Lower leg skin (tissue), 4 donors: ENCODE measurements at regions not wholly inside any gene's neighbourhood (a gene's known extent, or its start where the extent isn't known, plus 50 kb on each side); places are given as distances from the start of the nearest gene placed in this dataset.

Source experiments
- DNase-seq, 2 donors: peaks; one replicate each; pipeline ENCODE4 v3.0.0-alpha.2; 2019; ENCODE audit warnings: low spot score in 2 of 2
- H3K4me3 ChIP-seq: fragments of 200-600 bp; sonication (generic); 2 replicates; pipeline ENCODE4 v1.5.1; 2017; ENCODE audit warnings: mild to moderate bottlenecking, low read depth; ENCODE audit not compliant: poor library complexity, severe bottlenecking
- CTCF ChIP-seq, 3 donors: fragments of 450-650 bp; IDR thresholded peaks; one replicate each; pipeline ENCODE4 v1.5.1; 2016; ENCODE audit warnings: antibody characterized with exemption in 3 of 3, mild to moderate bottlenecking in 3 of 3, moderate library complexity in 2 of 3
- POLR2A ChIP-seq, 2 donors: fragments of 450-650 bp; IDR thresholded peaks; one replicate each; pipeline ENCODE4 v1.6.1; 2016 to 2017; ENCODE audit warnings: antibody characterized with exemption in 2 of 2, mild to moderate bottlenecking in 1 of 2, moderate library complexity in 1 of 2
- WGBS, 2 donors: methylation state at CpG; one replicate each; pipeline ENCODE4 v1.1.5; 2018; 5-methylcytosine and 5-hydroxymethylcytosine counted together
- intact Hi-C: fragments of 100-400 bp; cut with DNase I; formaldehyde crosslinking; loops from one replicate; pipeline ENCODE4 v1.15.0; 2023; ENCODE audit warnings: low total_unique reads

GRCh38 chr7:16026253-16027020 is 340.0 kb upstream of the MEOX2 start:
- TF ChIP-seq CTCF (IDR thresholded peaks at IDR 0.05) (no peak), POLR2A (IDR thresholded peaks at IDR 0.05) (no peak)
- intact Hi-C loops = no loop called here
- no peak for DNase-seq
- WGBS, 2 donors = 48 to 59% methylated on average over 10 of the region's 10 CpGs
- no peak overlapping the region for H3K4me3 ChIP-seq

- WGBS, 2 donors = 33 to 53% methylated on average over 1 of the region's 1 CpG
- intact Hi-C loops = no loop called here
- no peak overlapping the region for H3K4me3 ChIP-seq
- DNase-seq = no peak
- no peak for TF ChIP-seq POLR2A (IDR thresholded peaks at IDR 0.05)
- no peak for TF ChIP-seq CTCF (IDR thresholded peaks at IDR 0.05)
These were observed 339.2 kb upstream of the MEOX2 start for GRCh38 chr7:16025696-16026095.

GRCh38 chr7:16023503-16023902 is 337.0 kb upstream of the MEOX2 start:
- TF ChIP-seq CTCF (IDR thresholded peaks at IDR 0.05) (no peak), POLR2A (IDR thresholded peaks at IDR 0.05) (no peak)
- no peak for DNase-seq
- intact Hi-C loops = no loop called here
- H3K4me3 ChIP-seq = no peak overlapping the region
- WGBS, 2 donors = 79 to 85% methylated on average over 3 of the region's 3 CpGs

- no peak for TF ChIP-seq CTCF (IDR thresholded peaks at IDR 0.05)
- TF ChIP-seq POLR2A (IDR thresholded peaks at IDR 0.05) = no peak
- WGBS, 2 donors = 74 to 77% methylated on average over 2 of the region's 2 CpGs
These were observed 336.6 kb upstream of the MEOX2 start for GRCh38 chr7:16023046-16023445.

GRCh38 chr7:16021851-16022250 is 335.4 kb upstream of the MEOX2 start:
- TF ChIP-seq POLR2A (IDR thresholded peaks at IDR 0.05) (no peak), CTCF (IDR thresholded peaks at IDR 0.05) (no peak)
- no peak for DNase-seq
- 63 to 70% methylated on average over 1 of the region's 1 CpG for WGBS, 2 donors
- intact Hi-C loops = no loop called here
- no peak overlapping the region for H3K4me3 ChIP-seq

More at GRCh38 chr7:16023046-16023445, 336.6 kb upstream of the MEOX2 start:
- no peak overlapping the region for H3K4me3 ChIP-seq
- DNase-seq = no peak
- intact Hi-C loops = no loop called here

GRCh38 chr7:16015981-16016380 is 329.5 kb upstream of the MEOX2 start:
- TF ChIP-seq POLR2A (IDR thresholded peaks at IDR 0.05) (no peak), CTCF (IDR thresholded peaks at IDR 0.05) (no peak)
- no peak overlapping the region for H3K4me3 ChIP-seq
- DNase-seq = no peak
- intact Hi-C loops = no loop called here
